HCT116 (cell line): ENCODE measurements at regions not wholly inside any gene's neighbourhood (a gene's known extent, or its start where the extent isn't known, plus 50 kb on each side); places are given as distances from the start of the nearest gene placed in this dataset.
"Not testable (repeated sequence)": the region's sequence is repeated elsewhere in the genome, so short reads cannot be mapped to it uniquely, and the experiment has no call there.

Source experiments
- ATF3 ChIP-seq: IDR thresholded peaks from 2 replicates; pipeline ENCODE4 v1.6.1; 2012
- EZH2phosphoT487 ChIP-seq: fragments of 200-600 bp; IDR thresholded peaks from 2 replicates; pipeline ENCODE4 v1.6.1; 2018; ENCODE audit warnings: antibody characterized with exemption, borderline replicate concordance
- JUND ChIP-seq: IDR thresholded peaks from 2 replicates; pipeline ENCODE4 v1.6.1; 2012
- POLR2AphosphoS5 ChIP-seq: IDR thresholded peaks from 2 replicates; pipeline ENCODE4 v1.6.1; 2011; ENCODE audit warnings: mild to moderate bottlenecking, low read depth, low read length, moderate library complexity
- REST ChIP-seq: IDR thresholded peaks from 2 replicates; pipeline ENCODE4 v1.6.1; 2012; ENCODE audit warnings: low read depth
- SP1 ChIP-seq: IDR thresholded peaks from 2 replicates; pipeline ENCODE4 v1.6.1; 2012; ENCODE audit warnings: low read depth
- YY1 ChIP-seq: IDR thresholded peaks from 2 replicates; pipeline ENCODE4 v1.6.1; 2011; ENCODE audit warnings: low read length, low read depth, moderate library complexity, mild to moderate bottlenecking; ENCODE audit not compliant: insufficient replicate concordance; ENCODE audit errors: extremely low read depth

GRCh38 chr16:90168349-90169126 lies 91.4 kb upstream of the PRDM7 start:
- TF ChIP-seq EZH2phosphoT487, REST, ATF3, POLR2AphosphoS5, JUND, YY1, SP1: not testable (repeated sequence)
